GM23338 (cell line): ENCODE measurements at regions not wholly inside any gene's neighbourhood (a gene's known extent, or its start where the extent isn't known, plus 50 kb on each side); places are given as distances from the start of the nearest gene placed in this dataset.

Source experiments
- CREB1 ChIP-seq: fragments of 250-450 bp; sonication (Bioruptor Pico); IDR thresholded peaks from 2 replicates; pipeline ENCODE4 v1.5.0; 2020; ENCODE audit warnings: low read depth, mild to moderate bottlenecking, moderate library complexity
- EZH2 ChIP-seq: fragments of 200-600 bp; sonication (generic); IDR thresholded peaks from one replicate; pipeline ENCODE4 v1.8.0; 2017; ENCODE audit warnings: antibody characterized with exemption, mild to moderate bottlenecking, low read depth; ENCODE audit not compliant: unreplicated experiment
- POLR2AphosphoS5 ChIP-seq: IDR thresholded peaks from 2 replicates; pipeline ENCODE4 v1.6.1; 2016; ENCODE audit warnings: antibody characterized with exemption, low read depth
- TF ChIP-seq, protein P1 (sequence below), 2 experiments: fragments of 200-600 bp in 1 of 2; sonication (generic) in 1 of 2; conservative IDR thresholded peaks; 2 replicates each; pipeline versions ENCODE4 v1.5.1 to v1.6.1; 2016 to 2017; ENCODE audit warnings: antibody characterized with exemption in 2 of 2, low read depth in 2 of 2, mild to moderate bottlenecking in 2 of 2, moderate library complexity in 1 of 2

- TF ChIP-seq, protein P1, sequence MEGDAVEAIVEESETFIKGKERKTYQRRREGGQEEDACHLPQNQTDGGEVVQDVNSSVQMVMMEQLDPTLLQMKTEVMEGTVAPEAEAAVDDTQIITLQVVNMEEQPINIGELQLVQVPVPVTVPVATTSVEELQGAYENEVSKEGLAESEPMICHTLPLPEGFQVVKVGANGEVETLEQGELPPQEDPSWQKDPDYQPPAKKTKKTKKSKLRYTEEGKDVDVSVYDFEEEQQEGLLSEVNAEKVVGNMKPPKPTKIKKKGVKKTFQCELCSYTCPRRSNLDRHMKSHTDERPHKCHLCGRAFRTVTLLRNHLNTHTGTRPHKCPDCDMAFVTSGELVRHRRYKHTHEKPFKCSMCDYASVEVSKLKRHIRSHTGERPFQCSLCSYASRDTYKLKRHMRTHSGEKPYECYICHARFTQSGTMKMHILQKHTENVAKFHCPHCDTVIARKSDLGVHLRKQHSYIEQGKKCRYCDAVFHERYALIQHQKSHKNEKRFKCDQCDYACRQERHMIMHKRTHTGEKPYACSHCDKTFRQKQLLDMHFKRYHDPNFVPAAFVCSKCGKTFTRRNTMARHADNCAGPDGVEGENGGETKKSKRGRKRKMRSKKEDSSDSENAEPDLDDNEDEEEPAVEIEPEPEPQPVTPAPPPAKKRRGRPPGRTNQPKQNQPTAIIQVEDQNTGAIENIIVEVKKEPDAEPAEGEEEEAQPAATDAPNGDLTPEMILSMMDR (conservative IDR thresholded peaks at IDR 0.05; ENCODE audit: low read depth in 2 of 2): peak; percentile 25 to 48; a peak in 3 of 4 replicates
- TF ChIP-seq EZH2 (no peak), POLR2AphosphoS5 (no peak), CREB1 (CRISPR knock-in tag) (no peak)
Observed at GRCh38 chr9:110006657-110007056, 201.3 kb downstream of the C9orf152 start.
